K562 (cell line): ENCODE measurements at regions not wholly inside any gene's neighbourhood (a gene's known extent, or its start where the extent isn't known, plus 50 kb on each side); places are given as distances from the start of the nearest gene placed in this dataset.

ENCODE experiments used
- ATAC-seq: fragments of 200-7000 bp; cut with Tn5 transposase; 3 replicates; pipeline ENCODE4 v1.9.1; 2020; ENCODE audit warnings: moderate library complexity
- BruUV-seq: library from RNA; stranded (reverse); fragments of 400-500 nt; replicated peaks from 2 replicates; lab custom pipeline; 2021; lab: Mats Ljungman, UMichigan
- CTCF ChIA-PET: fragments of 300-600 bp; formaldehyde crosslinking; extraction: SDS; loops from one replicate; lab custom pipeline; 2021; ENCODE audit warnings: low intra/inter-chr PET ratio; lab: Yijun Ruan, JAX
- POLR2A ChIA-PET: fragments of 300-600, 350-650 bp; sonication (Branson Sonifier 250); formaldehyde crosslinking; extraction: SDS; loops from one replicate; lab custom pipeline; 2021; ENCODE audit warnings: antibody characterized with exemption, inconsistent platforms; lab: Yijun Ruan, JAX
- DNase-seq, 4 experiments: peaks; one replicate each; pipeline versions ENCODE4 v3.0.0 to v3.0.0-alpha.2; 2011 to 2018; ENCODE audit warnings: low spot score in 3 of 4, mixed read lengths in 3 of 4; ENCODE audit errors: extremely low read depth in 1 of 4
- FAIRE-seq: peaks from 2 replicates; lab custom pipeline; 2011; peaks lifted over from hg19 to GRCh38; lab: Jason Lieb, UNC
- H2AFZ ChIP-seq: 2 replicates; pipeline ENCODE4 v1.6.0; 2011; ENCODE audit warnings: low read depth, low read length, control low read depth, inconsistent platforms
- H3K27ac ChIP-seq: fragments of 200-600 bp; 3 replicates; pipeline ENCODE4 v1.8.0; 2011; ENCODE audit warnings: low read depth, mild to moderate bottlenecking, control low read depth, inconsistent platforms, low read length, moderate library complexity, mixed read lengths; ENCODE audit errors: extremely low read depth
- H3K27me3 ChIP-seq, 2 experiments: fragments of 300-600 bp in 1 of 2; 2 replicates in 1 of 2; 3 replicates in 1 of 2; pipeline versions ENCODE4 v1.6.0 to v1.8.0; 2011; ENCODE audit warnings: inconsistent platforms in 2 of 2, low read length in 2 of 2, mild to moderate bottlenecking in 1 of 2, mixed read lengths in 1 of 2, moderate library complexity in 1 of 2; ENCODE audit not compliant: control insufficient read depth in 2 of 2, insufficient read depth in 2 of 2
- H3K36me3 ChIP-seq: fragments of 300-600 bp; 3 replicates; pipeline ENCODE4 v1.8.0; 2011; ENCODE audit warnings: mild to moderate bottlenecking, low read length, inconsistent platforms; ENCODE audit not compliant: control insufficient read depth, insufficient read depth
- H3K4me1 ChIP-seq, 2 experiments: fragments of 200-600 bp in 1 of 2; replicated peaks in 1 of 2; 2 replicates in 1 of 2; 3 replicates in 1 of 2; pipeline versions ENCODE4 v1.5.1 to v1.8.0; 2011; ENCODE audit warnings: inconsistent platforms in 2 of 2, low read length in 2 of 2, mild to moderate bottlenecking in 1 of 2, mixed read lengths in 1 of 2, moderate library complexity in 1 of 2; ENCODE audit not compliant: control insufficient read depth in 2 of 2, insufficient read depth in 2 of 2
- H3K4me2 ChIP-seq: 2 replicates; pipeline ENCODE4 v1.6.1; 2011; ENCODE audit warnings: low read length, control low read depth, inconsistent platforms, mixed read lengths; ENCODE audit not compliant: insufficient read depth
- H3K4me3 ChIP-seq: fragments of 200-600 bp; sonication (generic), shearing (Covaris generic); 2 replicates; pipeline ENCODE4 v1.5.1; 2016; ENCODE audit warnings: control low read depth, inconsistent platforms
- H3K79me2 ChIP-seq: fragments of 200-600 bp; 3 replicates; pipeline ENCODE4 v1.8.0; 2011; ENCODE audit warnings: low read length, inconsistent platforms; ENCODE audit not compliant: control insufficient read depth, insufficient read depth
- H3K9ac ChIP-seq, 2 experiments: 2 replicates each; pipeline versions ENCODE4 v1.6.0 to v1.6.1; 2011; ENCODE audit warnings: low read depth in 2 of 2, low read length in 2 of 2, control low read depth in 1 of 2, inconsistent platforms in 1 of 2, mild to moderate bottlenecking in 1 of 2, mixed read lengths in 1 of 2; ENCODE audit not compliant: insufficient read depth in 1 of 2
- H3K9me1 ChIP-seq: one replicate; pipeline ENCODE4 v1.6.0; 2011; ENCODE audit warnings: inconsistent platforms, mild to moderate bottlenecking, low read length, moderate library complexity; ENCODE audit not compliant: control insufficient read depth, insufficient read depth
- H3K9me3 ChIP-seq: replicated peaks from 2 replicates; pipeline ENCODE4 v1.5.1; 2011; ENCODE audit warnings: low read depth, low read length, inconsistent platforms; ENCODE audit not compliant: control insufficient read depth, insufficient read depth
- H4K20me1 ChIP-seq: replicated peaks from 2 replicates; pipeline ENCODE4 v1.6.1; 2011; ENCODE audit warnings: low read length, inconsistent platforms, mixed read lengths; ENCODE audit not compliant: control insufficient read depth, insufficient read depth
- BRF2 ChIP-seq: IDR thresholded peaks from 3 replicates; pipeline ENCODE4 v1.6.1; 2011; ENCODE audit warnings: borderline replicate concordance, mild to moderate bottlenecking; ENCODE audit not compliant: insufficient read length, insufficient read depth
- DDX20 ChIP-seq: fragments of 450-650 bp; IDR thresholded peaks from 2 replicates; pipeline ENCODE4 v1.6.1; 2016; ENCODE audit warnings: missing genetic modification characterization, low read depth, mild to moderate bottlenecking, missing compliant biosample characterization, moderate library complexity
- ERF ChIP-seq: fragments of 450-650 bp; formaldehyde crosslinking; IDR thresholded peaks from 2 replicates; pipeline ENCODE4 v1.4.0; 2020; ENCODE audit warnings: mild to moderate bottlenecking, mixed read lengths
- NFE2 ChIP-seq: IDR thresholded peaks from 2 replicates; pipeline ENCODE4 v1.6.1; 2014; ENCODE audit warnings: antibody characterized with exemption, low read depth
- RAD21 ChIP-seq, 2 experiments: fragments of 250-450 bp in 1 of 2; fragments of 450-650 bp in 1 of 2; sonication (Bioruptor Pico) in 1 of 2; formaldehyde crosslinking in 1 of 2; IDR thresholded peaks in 1 of 2; conservative IDR thresholded peaks in 1 of 2; 2 replicates each; pipeline versions ENCODE4 v1.4.0 to v1.8.0; 2020 to 2022; ENCODE audit warnings: mild to moderate bottlenecking in 2 of 2, moderate library complexity in 1 of 2
- ZNF699 ChIP-seq: fragments of 250-450 bp; sonication (Bioruptor Pico); IDR thresholded peaks from 2 replicates; pipeline ENCODE4 v1.8.0; 2021; ENCODE audit warnings: mild to moderate bottlenecking, moderate library complexity; ENCODE audit not compliant: insufficient replicate concordance
- WGBS: fragments of 100-300 bp; shearing (Covaris generic); methylation state at CpG from one replicate; pipeline ENCODE4 v1.1.6; 2016; ENCODE audit warnings: low coverage, mixed read lengths; ENCODE audit not compliant: insufficient coverage; ENCODE audit errors: missing lambda C conversion rate; 5-methylcytosine and 5-hydroxymethylcytosine counted together
- in situ Hi-C: fragments of 300-500 bp; cut with MboI; formaldehyde crosslinking; loops from 4 replicates; pipeline ENCODE4 v1.15.0; 2018; ENCODE audit warnings: inconsistent platforms, mixed read lengths
- intact Hi-C: fragments of 100-400 bp; cut with micrococcal nuclease; formaldehyde crosslinking; loops from 2 replicates; pipeline ENCODE4 v1.14.2; 2022
- TF ChIP-seq, protein P1 (sequence below), 3 experiments: IDR thresholded peaks in 2 of 3; conservative IDR thresholded peaks in 1 of 3; 2 replicates each; pipeline ENCODE4 v1.5.1; 2011 to 2012; ENCODE audit warnings: low read length in 3 of 3, mild to moderate bottlenecking in 3 of 3, control low read depth in 2 of 3, improper control_type of control experiment in 1 of 3, inconsistent platforms in 1 of 3, low read depth in 1 of 3, mixed read lengths in 1 of 3, moderate library complexity in 1 of 3; ENCODE audit not compliant: insufficient read depth in 2 of 3
- TF ChIP-seq, protein P2 (sequence below), 2 experiments: fragments of 450-650 bp in 1 of 2; sonication (generic) in 1 of 2; formaldehyde crosslinking in 1 of 2; IDR thresholded peaks in 1 of 2; conservative IDR thresholded peaks in 1 of 2; 2 replicates each; pipeline versions ENCODE4 v1.6.1 to v1.8.1; 2016 to 2023; ENCODE audit warnings: mild to moderate bottlenecking in 2 of 2, moderate library complexity in 2 of 2, inconsistent platforms in 1 of 2, missing genetic modification reagents in 1 of 2

DNA sequence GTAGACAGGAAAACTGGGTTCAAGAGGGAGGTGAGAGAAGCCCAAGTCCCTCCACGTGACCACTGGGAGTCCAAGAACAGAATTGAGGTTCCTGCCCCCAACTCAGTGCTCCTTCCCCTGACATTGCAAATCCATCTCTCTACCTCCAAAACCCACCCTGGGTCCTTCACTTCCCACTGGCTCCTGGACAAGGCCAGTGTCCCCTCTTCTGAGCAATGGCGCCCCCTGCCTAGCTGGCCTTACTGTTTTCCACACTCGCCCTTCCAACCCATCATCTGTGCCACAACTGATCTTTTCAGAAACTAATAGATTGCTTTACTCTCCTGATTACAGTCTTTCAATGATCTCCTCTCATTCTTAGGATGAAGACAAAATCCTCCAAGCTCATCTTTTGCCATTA is 200.3 kb downstream of the ANKRD60 start:
- Histone ChIP-seq H3K9me3 (no peaks in the 10 kb centered on the region), H3K27ac (no peak overlapping the region), H3K36me3 (no peaks in the 10 kb centered on the region), H3K9me1 (no peaks in the 10 kb centered on the region), H3K4me1 (no peaks in the 10 kb centered on the region), H3K4me3 (no peak overlapping the region), H3K27me3 (no peaks in the 10 kb centered on the region), H3K79me2 (no peaks in the 10 kb centered on the region), H3K9ac (no peak overlapping the region), H4K20me1 (no peaks in the 10 kb centered on the region), H3K4me2 (no peak overlapping the region), H2AFZ (no peak overlapping the region)
- POLR2A ChIA-PET = no interaction called here
- intact Hi-C loops (loop anchor here (2.0 kb wide), 1 partner anchor 373 kb away; no protein-coding TSS in a partner anchor), in situ Hi-C loops (no loop called here)
- TF ChIP-seq NFE2 = no peak
- TF ChIP-seq, protein P1, sequence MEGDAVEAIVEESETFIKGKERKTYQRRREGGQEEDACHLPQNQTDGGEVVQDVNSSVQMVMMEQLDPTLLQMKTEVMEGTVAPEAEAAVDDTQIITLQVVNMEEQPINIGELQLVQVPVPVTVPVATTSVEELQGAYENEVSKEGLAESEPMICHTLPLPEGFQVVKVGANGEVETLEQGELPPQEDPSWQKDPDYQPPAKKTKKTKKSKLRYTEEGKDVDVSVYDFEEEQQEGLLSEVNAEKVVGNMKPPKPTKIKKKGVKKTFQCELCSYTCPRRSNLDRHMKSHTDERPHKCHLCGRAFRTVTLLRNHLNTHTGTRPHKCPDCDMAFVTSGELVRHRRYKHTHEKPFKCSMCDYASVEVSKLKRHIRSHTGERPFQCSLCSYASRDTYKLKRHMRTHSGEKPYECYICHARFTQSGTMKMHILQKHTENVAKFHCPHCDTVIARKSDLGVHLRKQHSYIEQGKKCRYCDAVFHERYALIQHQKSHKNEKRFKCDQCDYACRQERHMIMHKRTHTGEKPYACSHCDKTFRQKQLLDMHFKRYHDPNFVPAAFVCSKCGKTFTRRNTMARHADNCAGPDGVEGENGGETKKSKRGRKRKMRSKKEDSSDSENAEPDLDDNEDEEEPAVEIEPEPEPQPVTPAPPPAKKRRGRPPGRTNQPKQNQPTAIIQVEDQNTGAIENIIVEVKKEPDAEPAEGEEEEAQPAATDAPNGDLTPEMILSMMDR (IDR thresholded peaks at IDR 0.05 in 2 of 3, conservative IDR thresholded peaks at IDR 0.05 in 1 of 3; ENCODE audit: insufficient read depth in 2 of 3, low read depth in 1 of 3, low read length in 3 of 3) = peak; percentile 26 to 34 (median 30); a peak in 2 of 6 replicates
- peak in 1 of 2 experiments; percentile 14; a peak in 1 of 4 replicates for TF ChIP-seq RAD21 (CRISPR knock-in tag; conservative IDR thresholded peaks at IDR 0.05 in 1 of 2, IDR thresholded peaks at IDR 0.05 in 1 of 2)
- CTCF ChIA-PET = no interaction called here
- FAIRE-seq = no peak
- BruUV-seq = no TSS peak
- 6% methylated on average over 3 of the region's 3 CpGs for WGBS
- ATAC-seq = no peak
- DNase-seq = peak in 1 of 4 experiments; percentile 10

DNA sequence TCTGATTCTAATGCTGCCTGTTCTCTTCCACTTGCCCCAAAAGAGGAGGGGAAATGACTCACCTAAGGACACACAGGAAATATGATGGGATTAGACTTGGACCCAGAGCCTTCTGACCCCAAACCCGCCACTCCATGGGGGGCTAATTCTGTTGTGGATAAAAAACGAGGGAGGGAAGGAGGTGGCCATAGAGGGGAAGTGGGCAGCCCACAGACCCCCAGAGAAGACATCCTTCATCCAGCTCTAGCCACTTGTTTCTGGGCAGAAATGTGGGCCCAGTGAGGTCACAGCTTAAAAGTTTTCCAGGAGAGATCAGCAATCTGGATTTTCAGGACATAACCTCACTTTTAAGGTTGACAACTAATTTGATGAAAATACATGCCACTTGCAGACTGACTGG is 202.1 kb downstream of the ANKRD60 start:
- Histone ChIP-seq H3K4me1 (no peaks in the 10 kb centered on the region), H3K79me2 (no peaks in the 10 kb centered on the region), H3K9me3 (no peaks in the 10 kb centered on the region), H2AFZ (no peak overlapping the region), H4K20me1 (no peaks in the 10 kb centered on the region), H3K4me2 (no peak overlapping the region), H3K36me3 (no peaks in the 10 kb centered on the region), H3K4me3 (no peak overlapping the region), H3K27ac (no peak overlapping the region), H3K9me1 (no peaks in the 10 kb centered on the region), H3K27me3 (no peaks in the 10 kb centered on the region), H3K9ac (no peak overlapping the region)
- POLR2A ChIA-PET = no interaction called here
- no peak for TF ChIP-seq ERF (CRISPR knock-in tag)
- TF ChIP-seq ZNF699 = no peak
- TF ChIP-seq, protein P2, sequence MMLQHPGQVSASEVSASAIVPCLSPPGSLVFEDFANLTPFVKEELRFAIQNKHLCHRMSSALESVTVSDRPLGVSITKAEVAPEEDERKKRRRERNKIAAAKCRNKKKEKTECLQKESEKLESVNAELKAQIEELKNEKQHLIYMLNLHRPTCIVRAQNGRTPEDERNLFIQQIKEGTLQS (IDR thresholded peaks at IDR 0.05) = no peak
- TF ChIP-seq, protein P2 (CRISPR knock-in tag; conservative IDR thresholded peaks at IDR 0.05) = no peak
- no peak for TF ChIP-seq DDX20
- TF ChIP-seq BRF2 = no peak
- BruUV-seq = no TSS peak
- in situ Hi-C loops = no loop called here
- CTCF ChIA-PET = no interaction called here
- FAIRE-seq = no peak
- 0% methylated on average over 1 of the region's 2 CpGs for WGBS
- no peak for ATAC-seq
- intact Hi-C loops = no loop called here
- DNase-seq = no peak
